GM10266 (cell line): ENCODE measurements at regions not wholly inside any gene's neighbourhood (a gene's known extent, or its start where the extent isn't known, plus 50 kb on each side); places are given as distances from the start of the nearest gene placed in this dataset.

Source experiments
- DNase-seq: peaks from one replicate; pipeline ENCODE4 v3.0.0; 2012; ENCODE audit errors: extremely low spot score
- CTCF ChIP-seq: IDR thresholded peaks from 2 replicates; pipeline ENCODE4 v1.5.1; 2012; ENCODE audit warnings: mild to moderate bottlenecking, low read depth; ENCODE audit not compliant: control insufficient read depth, insufficient read depth; ENCODE audit errors: missing control alignments

- no peak for DNase-seq
- TF ChIP-seq CTCF = no peak
Measured at GRCh38 chr18:43526426-43527145, 249.3 kb upstream of the SYT4 start.

GRCh38 chr18:43531438-43531837 is 254.1 kb upstream of the SYT4 start:
- no peak for DNase-seq
- no peak for TF ChIP-seq CTCF

GRCh38 chr18:43533371-43533770 is 256.1 kb upstream of the SYT4 start:
- TF ChIP-seq CTCF = no peak
- DNase-seq = no peak

GRCh38 chr18:43534511-43534910 is 257.2 kb upstream of the SYT4 start:
- no peak for TF ChIP-seq CTCF

GRCh38 chr18:43539862-43540261 is 262.6 kb upstream of the SYT4 start:
- no peak for DNase-seq
- no peak for TF ChIP-seq CTCF

More at GRCh38 chr18:43534511-43534910, 257.2 kb upstream of the SYT4 start:
- DNase-seq = no peak

GRCh38 chr18:43542016-43542415 is 264.7 kb upstream of the SYT4 start:
- DNase-seq = no peak
- TF ChIP-seq CTCF = no peak

- TF ChIP-seq CTCF = no peak
- no peak for DNase-seq
Measured at GRCh38 chr18:43543236-43543635, 265.9 kb upstream of the SYT4 start.
